ENCODE measurements at regions not wholly inside any gene's neighbourhood (a gene's known extent, or its start where the extent isn't known, plus 50 kb on each side); places are given as distances from the start of the nearest gene placed in this dataset.

GRCh38 chr4:83660578-83660977, 124.7 kb downstream of the GPAT3 start:
- TF ChIP-seq POLR2A (IDR thresholded peaks at IDR 0.05; ENCODE audit: low read length) (no peak), GATA1 (IDR thresholded peaks at IDR 0.05; ENCODE audit: low read depth, low read length) (no peak)
